Erythroblast (primary cell): ENCODE measurements at regions not wholly inside any gene's neighbourhood (a gene's known extent, or its start where the extent isn't known, plus 50 kb on each side); places are given as distances from the start of the nearest gene placed in this dataset.
A peak's percentile ranks its signal among the peaks of the same experiment; 100 is the strongest.

Source experiments
- DNase-seq, 2 experiments: peaks; one replicate each; lab custom pipeline; 2025; lab: John Stamatoyannopoulos, UW
- GATA1 ChIP-seq: IDR thresholded peaks from 2 replicates; pipeline ENCODE4 v1.6.1; 2011; ENCODE audit warnings: low read depth, mild to moderate bottlenecking, control low read depth, low read length, moderate library complexity
- POLR2A ChIP-seq: IDR thresholded peaks from 2 replicates; pipeline ENCODE4 v1.6.1; 2011; ENCODE audit warnings: mild to moderate bottlenecking, low read length

GRCh38 chr3:56860351-56860750 lies 58.6 kb upstream of the ARHGEF3 start:
- TF ChIP-seq POLR2A (no peak), GATA1 (no peak)
- DNase-seq: no peak

- no peak for TF ChIP-seq GATA1
- TF ChIP-seq POLR2A: no peak
Observed at GRCh38 chr3:56858331-56858730, 56.6 kb upstream of the ARHGEF3 start.

GRCh38 chr3:56857178-56857577 lies 55.4 kb upstream of the ARHGEF3 start:
- TF ChIP-seq POLR2A (no peak), GATA1 (no peak)
- no peak for DNase-seq

More at GRCh38 chr3:56858331-56858730, 56.6 kb upstream of the ARHGEF3 start:
- DNase-seq: no peak

- TF ChIP-seq GATA1 (no peak), POLR2A (no peak)
- DNase-seq: no peak
Observed at GRCh38 chr3:56856752-56857151, 55.0 kb upstream of the ARHGEF3 start.

- no peak for TF ChIP-seq POLR2A
- no peak for TF ChIP-seq GATA1
- peak; percentile 2 to 4 for DNase-seq
Observed at GRCh38 chr3:56855856-56856512, 54.2 kb upstream of the ARHGEF3 start.

GRCh38 chr3:56854856-56855611 lies 53.3 kb upstream of the ARHGEF3 start:
- TF ChIP-seq GATA1: no peak
- DNase-seq: no peak

- TF ChIP-seq GATA1: no peak
- no peak for TF ChIP-seq POLR2A
Observed at GRCh38 chr3:56851966-56852884, 50.5 kb upstream of the ARHGEF3 start.

More at GRCh38 chr3:56851966-56852884, 50.5 kb upstream of the ARHGEF3 start:
- no peak for DNase-seq
